HUDEP-2 (cell line): ENCODE measurements at regions not wholly inside any gene's neighbourhood (a gene's known extent, or its start where the extent isn't known, plus 50 kb on each side); places are given as distances from the start of the nearest gene placed in this dataset.
"Not testable (repeated sequence)": the region's sequence is repeated elsewhere in the genome, so short reads cannot be mapped to it uniquely, and the experiment has no call there.

Experiments used
- DNase-seq, 76 experiments: peaks; one replicate each; lab custom pipeline; 2025; ENCODE audit not compliant: unreplicated experiment in 76 of 76; lab: John Stamatoyannopoulos, UW

DNA sequence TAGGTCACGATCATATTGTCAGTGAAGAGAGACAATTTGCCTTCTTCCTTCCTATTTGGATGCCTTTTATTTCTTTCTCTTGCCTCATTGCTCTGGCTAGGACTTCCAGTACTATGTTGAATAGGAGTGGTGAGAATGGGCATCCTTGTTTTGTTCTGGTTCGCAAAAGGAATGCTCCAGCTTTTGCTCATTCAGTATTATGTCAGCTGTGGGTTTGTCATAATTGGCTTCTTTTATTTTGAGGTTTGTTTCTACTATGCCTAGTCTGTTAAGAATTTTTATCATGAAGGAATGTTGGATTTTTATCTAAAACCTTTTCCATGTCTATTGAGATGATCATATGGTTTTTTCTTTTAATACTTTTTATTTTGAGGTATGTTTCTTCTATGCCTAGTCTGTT, 152.3 kb upstream of the MAD2L1 start:
- DNase-seq, result no peak

DNA sequence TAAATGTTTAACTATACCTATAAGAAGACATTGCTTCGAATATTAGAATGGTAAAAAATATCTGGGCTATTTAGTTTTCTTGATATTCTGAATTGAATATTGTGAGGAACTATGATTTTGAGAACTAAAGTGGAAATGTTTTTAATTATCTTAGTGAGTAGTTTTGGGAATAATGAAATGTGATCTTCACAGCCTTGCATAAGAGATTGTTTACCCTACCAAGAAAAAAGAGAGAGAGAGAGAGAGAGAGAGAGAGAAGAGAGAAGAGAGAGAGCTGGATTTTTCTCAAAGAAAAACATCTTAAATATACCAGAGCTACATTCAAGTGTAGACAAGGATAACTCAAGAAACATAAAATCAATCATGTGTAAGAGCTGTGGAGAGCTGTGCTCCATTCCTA, 148.7 kb upstream of the MAD2L1 start:
- no peak for DNase-seq

DNA sequence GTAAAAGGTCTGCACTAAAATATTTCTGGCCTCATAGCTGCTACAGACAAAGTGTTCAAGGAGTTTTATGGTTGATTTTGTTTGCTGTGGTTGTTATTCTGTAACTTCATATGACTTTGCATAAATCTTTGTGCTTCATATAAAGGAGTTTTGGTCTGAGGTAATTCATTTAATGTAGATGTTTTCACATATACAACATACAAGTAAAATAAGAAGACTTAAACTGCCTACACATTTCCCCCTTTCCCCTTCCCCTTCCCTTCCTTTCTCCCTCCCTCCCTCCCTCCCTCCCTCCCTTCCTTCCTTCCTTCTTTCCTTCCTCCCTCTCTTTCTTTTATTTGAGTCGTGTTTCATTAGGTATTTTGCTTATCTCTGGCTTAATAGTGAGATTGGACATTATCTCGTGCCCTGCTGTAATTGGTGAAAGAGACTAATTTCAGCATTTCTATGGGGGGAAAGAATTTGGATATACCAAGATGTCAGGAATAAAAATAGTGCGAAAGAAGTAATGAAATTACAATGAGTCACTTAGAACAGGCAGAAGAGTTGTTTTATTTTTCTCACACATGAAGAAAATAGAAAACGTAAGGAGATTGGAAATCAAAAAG, 144.9 kb upstream of the MAD2L1 start:
- no peak for DNase-seq

DNA sequence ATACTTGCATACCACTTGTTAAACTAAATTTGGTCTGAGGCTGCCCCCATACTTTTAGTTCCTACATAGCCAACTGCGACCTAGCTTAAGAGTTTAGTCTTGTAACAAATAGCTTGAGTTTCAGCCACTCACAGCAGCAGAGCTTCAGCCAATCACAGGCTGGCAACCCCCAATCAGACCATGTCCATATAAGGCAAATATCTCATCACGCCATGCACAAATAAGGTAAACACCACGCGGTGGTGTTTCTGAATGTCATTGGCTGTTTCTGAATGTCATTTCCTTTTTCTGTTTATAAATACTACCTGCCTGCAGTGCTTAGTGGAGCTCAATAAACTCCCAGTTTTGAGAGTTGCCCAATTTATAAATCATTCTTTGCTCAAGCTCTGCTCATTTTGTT, 143.1 kb upstream of the MAD2L1 start:
- DNase-seq, result no peak

DNA sequence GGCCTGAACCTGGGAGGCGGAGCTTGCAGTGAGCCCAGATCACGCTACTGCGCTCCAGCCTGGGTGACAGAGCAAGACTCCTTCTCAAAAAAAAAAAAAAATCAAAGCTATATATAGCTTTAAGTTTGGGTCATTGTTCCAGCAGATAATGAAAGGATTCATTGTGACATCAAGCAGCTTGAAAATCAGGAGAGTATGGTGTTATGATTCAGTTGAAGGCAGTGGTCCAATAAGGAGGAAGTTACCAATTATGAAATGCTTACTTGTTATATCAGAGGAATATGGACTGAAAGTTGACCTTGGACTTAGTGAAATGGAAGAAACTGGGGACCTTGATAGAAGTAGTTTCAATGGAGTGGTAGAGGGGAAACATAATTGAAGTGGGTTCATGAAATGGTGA, 140.4 kb upstream of the MAD2L1 start:
- no peak for DNase-seq

DNA sequence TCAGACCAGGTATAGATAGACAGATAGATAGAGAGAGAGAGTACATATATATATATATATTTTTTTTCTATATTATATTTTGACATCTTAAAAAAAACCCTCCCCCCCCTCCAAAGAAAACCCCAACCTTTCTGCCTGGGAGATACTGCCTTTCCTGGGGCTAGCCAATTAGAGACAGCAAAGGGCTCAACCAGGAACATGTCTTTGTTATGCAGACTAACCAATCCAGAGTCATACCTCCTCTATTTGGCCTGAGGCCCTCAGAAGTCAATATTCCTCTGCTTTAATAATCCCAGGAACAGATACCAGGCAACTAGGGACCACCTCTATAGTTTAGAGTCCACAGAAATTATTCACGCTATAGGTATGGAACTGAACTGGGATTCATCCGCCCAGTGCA, 135.6 kb upstream of the MAD2L1 start:
- DNase-seq, result no peak

DNA sequence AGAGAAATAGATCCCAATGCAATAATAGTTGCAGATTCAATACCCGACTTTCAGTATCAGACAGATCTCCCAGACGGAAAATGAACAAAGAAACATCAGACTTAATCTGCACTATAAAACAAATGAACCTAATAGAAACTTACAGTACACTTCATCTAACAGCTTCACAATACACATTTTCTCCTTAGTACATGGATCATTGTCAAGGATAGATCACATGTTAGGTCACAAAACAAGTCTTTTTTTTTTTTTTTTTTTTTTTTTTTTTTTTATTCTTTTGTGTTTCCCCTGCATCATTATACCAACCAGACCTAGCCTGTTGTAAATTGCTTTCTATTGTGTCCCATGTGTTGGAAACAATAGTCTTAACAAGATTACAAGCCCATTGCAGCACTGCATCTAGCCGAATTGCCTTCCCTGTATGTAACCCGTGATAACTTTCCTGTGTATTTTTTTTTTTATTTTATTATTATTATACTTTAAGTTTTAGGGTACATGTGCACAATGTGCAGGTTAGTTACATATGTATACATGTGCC, 134.0 kb upstream of the MAD2L1 start:
- not testable (repeated sequence) for DNase-seq

DNA sequence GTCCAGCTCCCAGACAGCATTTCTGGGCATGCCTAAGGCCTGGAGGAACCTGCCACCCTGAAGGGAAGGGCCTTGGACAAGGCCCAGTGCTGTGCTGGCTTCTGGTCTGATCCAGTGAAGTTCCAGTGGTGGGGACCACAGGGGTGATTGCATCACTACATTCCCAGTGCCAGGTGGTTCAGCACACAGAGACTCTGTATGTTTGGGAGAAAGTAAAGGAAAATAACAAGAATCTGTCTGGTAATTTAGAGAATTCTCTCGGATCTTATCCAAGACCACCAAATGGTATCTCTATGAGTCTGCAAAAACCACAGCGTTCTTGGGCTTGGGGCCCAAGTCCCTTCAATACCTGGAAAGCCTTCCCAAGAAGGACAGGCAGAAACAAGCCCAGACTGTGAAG, 131.8 kb upstream of the MAD2L1 start:
- no peak for DNase-seq

DNA sequence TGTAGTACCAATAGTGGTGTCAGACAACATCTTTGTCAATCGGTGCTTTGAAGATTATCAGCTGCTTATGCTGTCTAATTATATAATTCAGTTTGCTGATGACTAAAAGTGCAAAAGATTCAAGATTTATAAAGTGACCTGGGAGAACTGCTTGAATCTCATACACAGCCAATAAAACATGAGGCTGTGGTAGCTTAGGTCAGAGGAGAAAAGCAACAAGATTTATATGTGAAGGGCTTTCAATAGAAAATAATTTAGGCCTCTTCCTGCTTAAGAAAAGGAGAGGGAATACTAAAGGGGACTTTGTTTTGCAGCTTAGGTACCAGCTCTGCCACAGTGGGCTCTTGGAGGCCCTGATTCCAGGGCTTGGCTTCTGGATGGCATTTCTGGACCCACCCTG, 111.0 kb upstream of the MAD2L1 start:
- no peak for DNase-seq

DNA sequence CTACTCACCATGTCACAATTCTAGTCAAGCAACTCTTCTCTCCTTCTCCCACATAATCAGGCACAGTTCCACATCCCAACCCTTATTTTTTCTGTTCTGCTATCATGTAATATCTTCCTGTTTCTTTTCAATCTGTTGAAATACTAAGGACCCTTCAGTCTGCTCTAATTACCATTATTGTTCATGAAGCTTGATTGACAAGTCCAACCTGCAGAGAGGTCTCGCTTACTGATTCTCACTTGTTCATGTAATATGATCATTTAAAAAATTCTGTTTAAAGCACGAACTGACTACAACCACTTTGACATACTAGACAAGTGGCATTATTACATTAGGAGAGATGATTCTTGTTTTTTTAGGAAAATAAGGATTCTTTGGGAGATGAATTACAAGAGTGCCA, 108.6 kb upstream of the MAD2L1 start:
- no peak for DNase-seq

DNA sequence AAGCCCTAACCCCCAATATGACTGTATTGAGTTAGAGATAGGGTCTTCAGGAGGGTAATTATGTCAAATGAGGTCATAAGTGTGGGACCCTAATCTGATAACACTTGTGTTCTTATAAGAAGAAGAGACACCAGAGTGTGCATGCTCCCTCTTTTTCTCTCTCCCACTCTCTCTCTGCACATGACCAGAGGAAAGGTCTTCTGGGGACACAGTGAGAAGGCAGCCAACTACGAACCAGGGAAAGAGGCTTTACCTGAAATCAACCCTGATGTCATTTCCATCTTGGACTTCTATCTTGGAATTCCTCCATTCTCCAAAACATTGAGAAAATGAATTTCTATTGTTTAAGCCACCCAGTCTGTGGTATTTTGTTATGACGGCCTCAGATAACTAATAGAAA, 97.2 kb upstream of the MAD2L1 start:
- no peak for DNase-seq

DNA sequence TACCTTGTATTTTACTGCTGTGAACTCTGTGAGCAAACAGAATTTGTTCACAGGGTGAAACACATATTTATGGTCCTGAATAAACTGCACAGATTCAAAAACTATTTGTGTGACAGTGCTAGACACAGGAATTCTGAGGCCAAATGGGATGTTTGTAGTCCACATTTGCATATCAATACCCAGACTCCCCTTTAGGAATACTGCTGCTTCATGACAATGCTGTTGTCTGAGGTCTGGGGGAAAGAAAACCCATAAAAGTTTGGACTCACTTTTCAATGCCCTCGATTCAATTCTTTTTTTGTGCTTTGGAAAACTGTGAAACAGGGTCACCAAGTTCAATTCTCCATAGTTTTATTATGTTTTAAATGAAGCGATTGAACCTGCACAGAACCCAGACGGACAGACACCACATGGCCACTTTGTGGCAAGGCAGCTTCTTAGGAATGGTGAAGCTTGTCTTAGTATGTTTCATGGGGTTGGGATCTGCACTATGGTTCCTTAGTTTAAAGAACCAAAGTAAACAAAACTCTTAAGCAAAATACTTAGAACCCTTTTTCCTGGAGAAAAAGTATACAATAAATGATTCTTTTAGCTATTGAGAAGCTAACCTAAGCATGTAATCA, 92.3 kb upstream of the MAD2L1 start:
- no peak for DNase-seq

DNA sequence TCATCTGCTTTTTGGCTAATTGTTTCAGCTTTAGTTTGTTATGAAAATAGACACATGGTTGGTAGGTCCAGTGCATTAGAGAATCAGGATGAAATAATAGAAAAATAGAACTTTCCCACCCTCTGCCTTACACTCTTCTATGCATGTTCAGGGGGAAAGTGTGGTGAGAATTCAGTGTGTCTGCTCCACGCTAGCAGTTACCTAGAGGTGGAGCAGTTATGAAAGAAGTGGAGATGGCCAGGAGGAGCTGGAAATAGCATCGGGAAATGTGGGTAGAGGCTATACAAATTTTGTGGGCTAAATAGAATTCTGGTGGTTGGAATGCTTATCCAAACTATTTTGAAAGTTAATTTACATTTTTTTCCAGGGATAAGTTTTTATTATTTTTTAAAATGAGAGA, 91.4 kb upstream of the MAD2L1 start:
- no peak for DNase-seq

DNA sequence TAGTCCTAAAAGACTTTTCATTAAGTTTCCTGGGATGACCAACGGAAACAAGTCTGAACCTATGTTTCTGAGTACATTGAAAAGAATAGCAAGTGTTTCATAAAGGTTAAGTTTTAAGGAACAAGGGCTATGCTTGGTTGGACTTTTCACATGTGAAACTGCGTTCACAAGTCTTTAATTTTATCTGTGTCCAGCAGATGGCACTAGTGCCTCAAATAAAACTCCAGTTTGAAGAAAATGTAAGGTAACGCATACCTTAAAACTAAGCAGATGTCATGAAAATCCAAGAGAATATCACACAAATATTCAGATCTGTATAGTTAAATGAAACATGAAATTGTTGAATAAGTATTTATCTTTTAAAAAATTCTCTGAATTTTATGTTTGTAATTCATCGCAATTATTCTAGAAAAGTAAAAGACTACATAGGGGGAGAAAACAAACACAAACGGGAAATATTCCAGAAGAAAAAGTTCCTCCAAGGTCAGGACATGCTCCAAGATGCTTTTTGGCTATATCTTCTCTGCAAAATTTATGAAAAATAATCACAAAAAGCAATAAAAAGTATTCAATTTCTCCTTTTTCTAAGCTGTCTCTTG, 89.6 kb upstream of the MAD2L1 start:
- DNase-seq, result peak in 27 of 76 experiments; percentile 1 to 53 (median 25)

DNA sequence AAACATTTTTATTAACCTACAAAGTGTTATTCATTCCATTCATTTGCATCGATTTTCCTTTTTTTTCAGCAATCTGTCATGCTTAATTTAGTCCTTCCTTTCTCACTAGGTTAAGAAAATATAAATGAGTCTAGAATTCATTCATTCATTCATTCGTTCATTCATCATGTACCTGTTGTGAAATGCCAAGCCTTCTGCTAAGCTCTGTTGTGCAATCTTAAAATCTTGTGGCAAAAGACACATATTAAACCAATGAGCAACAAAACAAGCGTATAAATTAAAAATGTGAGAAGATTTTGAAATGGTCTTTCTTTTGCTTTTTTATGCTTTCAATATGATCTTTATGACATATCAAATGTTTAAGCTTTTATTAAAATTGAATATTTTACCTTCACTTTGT, 88.6 kb upstream of the MAD2L1 start:
- no peak for DNase-seq

DNA sequence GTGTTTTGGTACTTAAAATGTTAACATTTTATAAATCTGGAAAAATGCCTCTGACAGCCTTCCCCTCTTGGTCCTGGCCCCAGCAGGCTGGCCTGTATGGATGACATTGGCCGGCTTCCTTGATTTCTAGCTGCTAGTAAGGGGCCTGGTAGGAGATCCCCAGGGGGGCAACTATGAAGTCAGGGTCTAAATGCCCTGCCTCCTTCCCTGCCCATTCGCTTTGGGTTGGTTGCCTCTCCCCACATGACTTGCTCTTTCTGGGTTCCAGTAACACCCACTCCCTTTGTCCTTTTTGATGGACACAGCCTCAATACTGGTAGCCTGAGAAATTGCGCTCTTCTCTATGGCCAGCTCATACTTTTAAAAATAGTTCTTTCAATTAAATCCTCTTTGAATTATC, 78.0 kb upstream of the MAD2L1 start:
- no peak for DNase-seq

DNA sequence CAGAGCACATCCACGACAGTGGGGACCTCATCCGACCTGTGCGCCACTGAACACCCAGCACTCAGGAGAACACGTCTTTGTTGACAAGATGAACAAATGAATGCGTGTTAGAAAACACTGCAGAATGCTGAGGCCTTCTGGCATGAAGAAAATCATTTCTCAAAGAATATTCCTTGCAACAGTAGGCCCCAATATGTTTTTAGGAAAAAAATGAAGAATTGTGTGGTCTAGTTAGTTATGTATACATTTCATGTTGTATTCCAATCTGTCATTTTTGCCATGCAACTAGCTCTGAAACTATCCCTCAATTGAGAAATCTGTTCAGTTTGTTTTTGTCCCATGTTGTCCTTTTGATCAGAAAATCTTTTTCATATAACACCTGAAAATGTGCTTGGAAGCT, 77.4 kb upstream of the MAD2L1 start:
- no peak for DNase-seq

DNA sequence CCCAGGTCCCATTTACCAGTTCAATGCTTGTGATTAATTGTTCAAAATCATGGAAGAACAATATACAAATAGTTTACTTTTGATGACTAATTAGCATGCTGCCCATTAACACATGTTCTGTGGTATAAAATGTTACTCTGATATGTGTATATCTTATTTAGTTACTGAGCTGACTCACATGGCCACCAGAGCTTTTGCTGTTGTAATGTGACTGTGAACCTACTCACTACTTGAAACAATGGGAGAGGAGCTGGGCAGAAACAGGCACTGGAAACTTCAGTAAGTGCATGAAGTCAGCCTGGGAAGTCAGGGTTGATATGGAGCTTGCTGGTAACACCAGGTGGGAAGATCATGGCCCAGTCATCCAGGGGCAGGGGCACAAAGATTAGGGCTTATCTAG, 72.7 kb upstream of the MAD2L1 start:
- no peak for DNase-seq

DNA sequence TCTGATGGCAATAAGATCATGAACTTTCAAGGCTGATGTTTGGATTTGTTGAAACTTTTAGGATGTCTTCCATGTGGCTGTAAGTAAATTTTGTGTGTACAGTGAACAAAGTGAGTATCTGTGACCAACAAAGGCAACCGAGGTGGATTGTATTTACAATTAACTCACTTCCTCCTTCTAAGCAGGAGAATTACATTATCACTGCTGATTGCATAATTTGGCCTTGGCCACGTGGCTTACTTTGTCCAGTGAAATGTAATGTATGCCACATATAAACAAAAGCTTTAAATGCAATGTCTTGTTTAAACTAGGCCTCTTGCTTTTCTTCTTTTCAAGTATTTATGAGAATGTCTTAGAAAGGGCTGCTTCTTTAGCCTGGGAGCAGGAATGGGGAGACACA, 66.3 kb upstream of the MAD2L1 start:
- DNase-seq, result no peak

DNA sequence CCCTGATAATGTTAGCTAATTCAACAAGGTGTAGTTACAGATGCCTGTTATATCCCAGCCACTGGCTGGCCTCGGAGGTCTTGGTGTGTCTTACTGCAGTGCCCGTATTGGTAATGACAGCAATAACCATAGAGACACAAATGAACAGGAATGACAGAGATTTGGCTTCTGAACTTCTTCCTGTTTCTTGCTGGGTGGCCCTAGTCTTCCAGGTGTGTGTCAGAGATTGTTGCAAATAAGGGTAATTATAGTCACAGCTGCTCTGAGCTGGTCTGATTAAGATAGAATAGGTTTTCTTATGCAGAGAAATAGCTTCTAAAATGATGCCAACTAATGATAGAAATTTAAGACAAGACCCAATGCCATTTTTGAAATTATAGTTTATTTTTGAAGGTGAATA, 64.1 kb upstream of the MAD2L1 start:
- no peak for DNase-seq
